H1 (cell line): ENCODE measurements at regions not wholly inside any gene's neighbourhood (a gene's known extent, or its start where the extent isn't known, plus 50 kb on each side); places are given as distances from the start of the nearest gene placed in this dataset.

Source experiments
- CTCF ChIA-PET: fragments of 300-600 bp; sonication (Branson Sonifier 250); formaldehyde crosslinking; loops from one replicate; lab custom pipeline; 2021; ENCODE audit not compliant: partially characterized antibody; lab: Charles Lee
- POLR2A ChIA-PET: fragments of 300-600 bp; sonication (Branson Sonifier 250); formaldehyde crosslinking; loops from one replicate; lab custom pipeline; 2021; ENCODE audit warnings: inconsistent platforms; ENCODE audit not compliant: partially characterized antibody; lab: Charles Lee
- DNase-seq, 2 experiments: peaks; one replicate each; pipeline versions ENCODE4 v3.0.0 to v3.0.0-alpha.2; 2010 to 2022; ENCODE audit warnings: low spot score in 2 of 2, low read depth in 1 of 2, mixed read lengths in 1 of 2
- FAIRE-seq: peaks from 2 replicates; lab custom pipeline; 2011; peaks lifted over from hg19 to GRCh38; lab: Jason Lieb, UNC
- H2AFZ ChIP-seq: 2 replicates; pipeline ENCODE4 v1.8.1; 2012; ENCODE audit warnings: low read length, inconsistent platforms
- H2AK5ac ChIP-seq: 2 replicates; pipeline ENCODE4 v1.6.1; 2013; ENCODE audit warnings: low read depth, low read length
- H2BK120ac ChIP-seq: replicated peaks from 2 replicates; pipeline ENCODE3; 2013; ENCODE audit warnings: low read depth, low read length, inconsistent platforms
- H2BK12ac ChIP-seq: 2 replicates; pipeline ENCODE4 v1.6.1; 2013; ENCODE audit warnings: low read depth, low read length
- H2BK15ac ChIP-seq: 2 replicates; pipeline ENCODE4 v1.6.1; 2013; ENCODE audit warnings: low read length
- H2BK20ac ChIP-seq: 2 replicates; pipeline ENCODE4 v1.6.1; 2013; ENCODE audit warnings: low read length
- H2BK5ac ChIP-seq: 2 replicates; pipeline ENCODE4 v1.6.1; 2013; ENCODE audit warnings: low read depth, low read length
- H3K14ac ChIP-seq: 2 replicates; pipeline ENCODE4 v1.6.1; 2013; ENCODE audit warnings: inconsistent platforms; ENCODE audit not compliant: insufficient read length
- H3K18ac ChIP-seq: 2 replicates; pipeline ENCODE4 v1.6.1; 2013; ENCODE audit warnings: low read length; ENCODE audit errors: extremely low read depth
- H3K23ac ChIP-seq: 2 replicates; pipeline ENCODE4 v1.6.1; 2013; ENCODE audit warnings: inconsistent platforms; ENCODE audit not compliant: insufficient read length
- H3K23me2 ChIP-seq: 2 replicates; pipeline ENCODE4 v1.6.1; 2013; ENCODE audit warnings: low read depth, low read length
- H3K27ac ChIP-seq: 2 replicates; pipeline ENCODE4 v1.6.1; 2011; ENCODE audit warnings: low read depth, low read length, inconsistent platforms
- H3K27me3 ChIP-seq, 4 experiments: replicated peaks in 1 of 4; 1 replicate in 1 of 4; 2 replicates in 3 of 4; pipeline versions ENCODE4 v1.6.1 to v1.8.1; 2011 to 2013; ENCODE audit warnings: low read length in 3 of 4, mild to moderate bottlenecking in 3 of 4, inconsistent platforms in 2 of 4, mixed read lengths in 2 of 4, moderate library complexity in 1 of 4; ENCODE audit not compliant: control insufficient read depth in 3 of 4, insufficient read depth in 3 of 4; ENCODE audit errors: extremely low read depth in 1 of 4
- H3K36me3 ChIP-seq, 4 experiments: 2 replicates each; pipeline versions ENCODE4 v1.6.1 to v1.8.1; 2011 to 2013; ENCODE audit warnings: mild to moderate bottlenecking in 4 of 4, low read length in 3 of 4, moderate library complexity in 2 of 4, control low read depth in 1 of 4, inconsistent platforms in 1 of 4; ENCODE audit not compliant: insufficient read depth in 4 of 4, control insufficient read depth in 2 of 4
- H3K4ac ChIP-seq: replicated peaks from 2 replicates; pipeline ENCODE3; 2013; ENCODE audit warnings: low read length, low read depth, mixed read lengths, inconsistent platforms; ENCODE audit not compliant: insufficient read length
- H3K4me1 ChIP-seq, 4 experiments: replicated peaks in 1 of 4; 1 replicate in 1 of 4; 2 replicates in 3 of 4; pipeline versions ENCODE4 v1.6.1 to v1.8.1; 2011 to 2013; ENCODE audit warnings: low read length in 3 of 4, inconsistent platforms in 2 of 4, mixed read lengths in 1 of 4; ENCODE audit not compliant: insufficient read depth in 4 of 4, control insufficient read depth in 3 of 4
- H3K4me2 ChIP-seq, 2 experiments: 2 replicates each; pipeline versions ENCODE4 v1.6.1 to v1.8.1; 2011 to 2013; ENCODE audit warnings: low read depth in 2 of 2, low read length in 2 of 2, control low read depth in 1 of 2, inconsistent platforms in 1 of 2, mild to moderate bottlenecking in 1 of 2; ENCODE audit not compliant: insufficient read depth in 1 of 2
- H3K4me3 ChIP-seq, 4 experiments: fragments of 200-600, 300-600 bp in 1 of 4; sonication (generic), shearing (Covaris generic), sonication (Bioruptor Twin) in 1 of 4; 2 replicates each; pipeline versions ENCODE4 v1.5.1 to v1.8.1; 2011 to 2016; ENCODE audit warnings: low read length in 4 of 4, low read depth in 3 of 4, control low read depth in 2 of 4, inconsistent platforms in 2 of 4, mild to moderate bottlenecking in 2 of 4, mixed read lengths in 1 of 4, moderate library complexity in 1 of 4; ENCODE audit not compliant: insufficient read depth in 2 of 4; ENCODE audit errors: extremely low read depth in 1 of 4
- H3K56ac ChIP-seq: replicated peaks from 2 replicates; pipeline ENCODE3; 2013; ENCODE audit warnings: low read depth, mild to moderate bottlenecking, mixed read lengths, low read length, inconsistent platforms; ENCODE audit not compliant: insufficient read length
- H3K79me1 ChIP-seq: 2 replicates; pipeline ENCODE4 v1.6.1; 2013; ENCODE audit warnings: low read depth, low read length, control low read depth
- H3K79me2 ChIP-seq, 2 experiments: 2 replicates each; pipeline versions ENCODE4 v1.6.1 to v1.8.1; 2012 to 2013; ENCODE audit warnings: low read length in 2 of 2, mild to moderate bottlenecking in 2 of 2, inconsistent platforms in 1 of 2; ENCODE audit not compliant: insufficient read depth in 2 of 2, control insufficient read depth in 1 of 2
- H3K9ac ChIP-seq, 4 experiments: replicated peaks in 1 of 4; 1 replicate in 1 of 4; 2 replicates in 3 of 4; pipeline versions ENCODE4 v1.6.1 to v1.8.1; 2011 to 2013; ENCODE audit warnings: low read depth in 3 of 4, low read length in 3 of 4, control low read depth in 2 of 4, mild to moderate bottlenecking in 2 of 4, moderate library complexity in 2 of 4, inconsistent platforms in 1 of 4; ENCODE audit errors: extremely low read depth in 1 of 4
- H3K9me3 ChIP-seq, 2 experiments: 2 replicates each; pipeline versions ENCODE4 v1.6.1 to v1.8.1; 2012 to 2013; ENCODE audit warnings: mild to moderate bottlenecking in 2 of 2, moderate library complexity in 2 of 2, control low read depth in 1 of 2, inconsistent platforms in 1 of 2, low read depth in 1 of 2, low read length in 1 of 2, mixed read lengths in 1 of 2; ENCODE audit not compliant: insufficient read depth in 2 of 2
- H4K20me1 ChIP-seq, 2 experiments: replicated peaks in 1 of 2; 2 replicates each; pipeline versions ENCODE3 to v1.8.1; 2011 to 2013; ENCODE audit warnings: inconsistent platforms in 2 of 2, low read length in 2 of 2, mild to moderate bottlenecking in 1 of 2; ENCODE audit not compliant: insufficient read depth in 2 of 2, control insufficient read depth in 1 of 2
- H4K5ac ChIP-seq: 2 replicates; pipeline ENCODE4 v1.6.1; 2013; ENCODE audit warnings: low read length, low read depth, mixed read lengths, inconsistent platforms; ENCODE audit not compliant: insufficient read length
- H4K8ac ChIP-seq: 2 replicates; pipeline ENCODE4 v1.8.0; 2013; ENCODE audit warnings: mild to moderate bottlenecking, moderate library complexity, low read length, inconsistent platforms; ENCODE audit not compliant: insufficient read depth; ENCODE audit errors: extremely low read depth
- H4K91ac ChIP-seq: replicated peaks from 2 replicates; pipeline ENCODE3; 2013; ENCODE audit warnings: low read length, mixed read lengths, inconsistent platforms; ENCODE audit not compliant: insufficient read length
- BCL11A ChIP-seq, 2 experiments: IDR thresholded peaks; one replicate each; pipeline ENCODE4 v1.6.1; 2011; ENCODE audit warnings: low read depth in 2 of 2, low read length in 2 of 2, mild to moderate bottlenecking in 2 of 2
- CBX5 ChIP-seq: fragments of 300-800, 300-1000 bp; sonication (generic); IDR thresholded peaks from 2 replicates; pipeline ENCODE4 v1.7.1; 2016; ENCODE audit warnings: antibody characterized with exemption, low read length, low read depth
- MAFK ChIP-seq: IDR thresholded peaks from 2 replicates; pipeline ENCODE4 v1.6.1; 2012; ENCODE audit warnings: low read depth, mild to moderate bottlenecking, improper control_type of control experiment, low read length
- POU5F1 ChIP-seq: IDR thresholded peaks from 2 replicates; pipeline ENCODE4 v1.6.1; 2011; ENCODE audit warnings: low read depth, mild to moderate bottlenecking, low read length, moderate library complexity
- SIN3A ChIP-seq, 2 experiments: IDR thresholded peaks in 1 of 2; conservative IDR thresholded peaks in 1 of 2; 2 replicates each; pipeline ENCODE4 v1.6.1; 2011 to 2012; ENCODE audit warnings: low read length in 2 of 2, improper control_type of control experiment in 1 of 2, low read depth in 1 of 2, mild to moderate bottlenecking in 1 of 2
- SIRT6 ChIP-seq: IDR thresholded peaks from one replicate; pipeline ENCODE4 v1.7.1; 2012; ENCODE audit warnings: low read length, inconsistent platforms
- SP1 ChIP-seq: IDR thresholded peaks from 2 replicates; pipeline ENCODE4 v1.6.1; 2011; ENCODE audit warnings: low read depth, low read length
- SP2 ChIP-seq: IDR thresholded peaks from 2 replicates; pipeline ENCODE4 v1.6.1; 2012; ENCODE audit warnings: mild to moderate bottlenecking, low read length, inconsistent platforms
- USF2 ChIP-seq: IDR thresholded peaks from 2 replicates; pipeline ENCODE4 v1.6.1; 2011; ENCODE audit warnings: low read length, improper control_type of control experiment
- WGBS, 2 experiments: shearing (Covaris generic) in 1 of 2; methylation state at CpG; one replicate each; pipeline versions ENCODE4 v1.1.6 to v1.1.7; 2013 to 2015; ENCODE audit warnings: low lambda C conversion rate in 2 of 2, mixed read lengths in 2 of 2, inconsistent platforms in 1 of 2, low coverage in 1 of 2, missing lambda C conversion rate in 1 of 2; ENCODE audit not compliant: insufficient replicate concordance in 2 of 2, insufficient coverage in 1 of 2, insufficient read length in 1 of 2; ENCODE audit errors: extremely low coverage in 1 of 2, missing lambda C conversion rate in 1 of 2; 5-methylcytosine and 5-hydroxymethylcytosine counted together

DNA sequence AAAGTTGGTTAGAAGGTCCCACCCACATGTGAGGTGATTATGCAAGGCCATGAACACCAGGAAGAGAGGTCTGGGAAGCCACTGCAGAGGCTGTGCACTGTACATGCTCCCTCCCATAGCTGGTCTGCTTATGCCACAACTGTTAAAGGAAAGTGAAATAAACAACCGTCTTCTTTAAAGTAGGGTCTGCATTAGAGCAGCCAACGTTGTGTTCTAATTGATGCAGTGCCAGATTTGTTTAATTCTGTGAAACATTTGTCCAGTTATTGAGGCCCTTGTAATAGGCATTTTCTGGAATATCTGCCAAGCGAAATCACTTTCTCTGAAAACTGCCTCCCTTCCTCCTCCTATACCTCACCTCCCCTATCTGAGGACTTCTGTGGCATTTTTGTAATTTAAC, 224.0 kb upstream of the LNX1 start:
- FAIRE-seq: no peak
- no peaks in the 10 kb centered on the region for H3K79me1 ChIP-seq

More for the DNA sequence above, 224.0 kb upstream of the LNX1 start:
- no peak overlapping the region for H3K18ac ChIP-seq
- H3K9ac ChIP-seq: no peak overlapping the region
- H2BK12ac ChIP-seq: no peak overlapping the region
- H4K91ac ChIP-seq: no peak overlapping the region
- no peak overlapping the region for H3K4ac ChIP-seq
- H3K4me1 ChIP-seq: no peaks in the 10 kb centered on the region
- H2BK15ac ChIP-seq: no peak overlapping the region
- peaks cover 2% of the 10 kb centered on the region; the same call in 1 of the 2 replicates for H3K23me2 ChIP-seq
- CTCF ChIA-PET: interaction anchor here (0.6 to 2.3 kb wide), 4 partner anchors 11 to 117 kb away, joined by 3 to 10 read pairs (median 3); no protein-coding TSS in a partner anchor
- no peak overlapping the region for H3K27ac ChIP-seq
- H2BK120ac ChIP-seq: no peak overlapping the region
- H2AK5ac ChIP-seq: no peak overlapping the region
- no peaks in the 10 kb centered on the region for H3K9me3 ChIP-seq
- H4K5ac ChIP-seq: no peak overlapping the region
- H3K27me3 ChIP-seq: no peaks in the 10 kb centered on the region
- no peak overlapping the region for H3K4me2 ChIP-seq
- H4K8ac ChIP-seq: no peak overlapping the region
- POLR2A ChIA-PET: no interaction called here
- no peak for DNase-seq
- WGBS, 2 experiments: 82% methylated on average over 3 of the region's 3 CpGs; no CpG with 5 or more reads in 1 of the 2 experiments
- H4K20me1 ChIP-seq: no peaks in the 10 kb centered on the region
- H2BK20ac ChIP-seq: no peak overlapping the region
- no peak overlapping the region for H3K23ac ChIP-seq
- TF ChIP-seq MAFK (no peak), SP1 (no peak), BCL11A (IDR thresholded peaks at IDR 0.05; ENCODE audit: low read depth in 2 of 2, low read length in 2 of 2) (no peak), SIN3A (conservative IDR thresholded peaks at IDR 0.05 in 1 of 2, IDR thresholded peaks at IDR 0.05 in 1 of 2; ENCODE audit: low read depth in 1 of 2, low read length in 2 of 2) (no peak), USF2 (no peak), SIRT6 (no peak), SP2 (no peak), CBX5 (no peak), POU5F1 (no peak)
- H3K56ac ChIP-seq: no peak overlapping the region
- H3K79me2 ChIP-seq: no peaks in the 10 kb centered on the region
- H2AFZ ChIP-seq: no peak overlapping the region
- H3K14ac ChIP-seq: no peak overlapping the region
- H2BK5ac ChIP-seq: no peak overlapping the region
- no peak overlapping the region for H3K4me3 ChIP-seq
- H3K36me3 ChIP-seq: no peaks in the 10 kb centered on the region; a peak in 1 of 8 replicates
